Panc1 (cell line): ENCODE measurements at regions not wholly inside any gene's neighbourhood (a gene's known extent, or its start where the extent isn't known, plus 50 kb on each side); places are given as distances from the start of the nearest gene placed in this dataset.

ENCODE experiments used
- CTCF ChIP-seq: fragments of 450-650 bp; IDR thresholded peaks from 2 replicates; pipeline ENCODE4 v1.5.1; 2017; ENCODE audit warnings: mild to moderate bottlenecking
- POLR2AphosphoS5 ChIP-seq: IDR thresholded peaks from 2 replicates; pipeline ENCODE4 v1.6.1; 2012; ENCODE audit warnings: mild to moderate bottlenecking, low read depth, low read length, moderate library complexity

GRCh38 chr1:73898540-73898939 lies 299.4 kb downstream of the LRRIQ3 start:
- no peak for TF ChIP-seq CTCF
- no peak for TF ChIP-seq POLR2AphosphoS5
